Glomerular visceral epithelial cell (primary cell): ENCODE measurements at regions not wholly inside any gene's neighbourhood (a gene's known extent, or its start where the extent isn't known, plus 50 kb on each side); places are given as distances from the start of the nearest gene placed in this dataset.

ENCODE experiments used
- DNase-seq: peaks from one replicate; pipeline ENCODE4 v3.0.0-alpha.2; 2016; ENCODE audit errors: extremely low spot score

GRCh38 chr7:131252976-131253375 is 74.7 kb upstream of the MKLN1 start:
- no peak for DNase-seq

- no peak for DNase-seq
Measured at GRCh38 chr7:131254211-131254610, 73.5 kb upstream of the MKLN1 start.

- DNase-seq = no peak
Measured at GRCh38 chr7:131255242-131255641, 72.4 kb upstream of the MKLN1 start.

- no peak for DNase-seq
Measured at GRCh38 chr7:131261476-131261994, 66.1 kb upstream of the MKLN1 start.

- DNase-seq = no peak
Measured at GRCh38 chr7:131265227-131265626, 62.4 kb upstream of the MKLN1 start.

GRCh38 chr7:131267631-131268030 is 60.0 kb upstream of the MKLN1 start:
- no peak for DNase-seq

GRCh38 chr7:131268906-131269305 is 58.8 kb upstream of the MKLN1 start:
- no peak for DNase-seq

- no peak for DNase-seq
Measured at GRCh38 chr7:131272086-131272485, 55.6 kb upstream of the MKLN1 start.

- no peak for DNase-seq
Measured at GRCh38 chr7:131274986-131275385, 52.7 kb upstream of the MKLN1 start.

- DNase-seq = no peak
Measured at GRCh38 chr7:131276190-131276589, 51.5 kb upstream of the MKLN1 start.

GRCh38 chr7:131276748-131277147 is 50.9 kb upstream of the MKLN1 start:
- no peak for DNase-seq
